ENCODE measurements at regions not wholly inside any gene's neighbourhood (a gene's known extent, or its start where the extent isn't known, plus 50 kb on each side); places are given as distances from the start of the nearest gene placed in this dataset.
"Not testable (repeated sequence)": the region's sequence is repeated elsewhere in the genome, so short reads cannot be mapped to it uniquely, and the experiment has no call there.

GRCh38 chr13:57909833-57910232 lies 278.3 kb downstream of the PCDH17 start:
- not testable (repeated sequence) for DNase-seq (ENCODE audit: low read depth, low spot score)

GRCh38 chr13:57918086-57918485 lies 286.5 kb downstream of the PCDH17 start:
- no peak for DNase-seq (ENCODE audit: low read depth, low spot score)

- no peak for DNase-seq (ENCODE audit: low read depth, low spot score)
Observed at GRCh38 chr13:57918913-57919312, 287.4 kb downstream of the PCDH17 start.

GRCh38 chr13:57925250-57925649 lies 293.7 kb downstream of the PCDH17 start:
- DNase-seq (ENCODE audit: low read depth, low spot score): no peak

- no peak for DNase-seq (ENCODE audit: low read depth, low spot score)
Observed at GRCh38 chr13:57925751-57926150, 294.2 kb downstream of the PCDH17 start.

GRCh38 chr13:57932061-57932460 lies 300.5 kb downstream of the PCDH17 start:
- no peak for DNase-seq (ENCODE audit: low read depth, low spot score)

- no peak for DNase-seq (ENCODE audit: low read depth, low spot score)
Observed at GRCh38 chr13:57933606-57934005, 302.1 kb downstream of the PCDH17 start.

GRCh38 chr13:57935965-57936364 lies 304.4 kb downstream of the PCDH17 start:
- no peak for DNase-seq (ENCODE audit: low read depth, low spot score)

GRCh38 chr13:57946361-57946760 lies 314.8 kb downstream of the PCDH17 start:
- no peak for DNase-seq (ENCODE audit: low read depth, low spot score)

GRCh38 chr13:57948884-57949283 lies 317.3 kb downstream of the PCDH17 start:
- DNase-seq (ENCODE audit: low read depth, low spot score): no peak

GRCh38 chr13:57969951-57970350 lies 338.4 kb downstream of the PCDH17 start:
- no peak for DNase-seq (ENCODE audit: low read depth, low spot score)

GRCh38 chr13:57970404-57970803 lies 338.9 kb downstream of the PCDH17 start:
- no peak for DNase-seq (ENCODE audit: low read depth, low spot score)

- no peak for DNase-seq (ENCODE audit: low read depth, low spot score)
Observed at GRCh38 chr13:57982782-57983181, 351.2 kb downstream of the PCDH17 start.

- DNase-seq (ENCODE audit: low read depth, low spot score): no peak
Observed at GRCh38 chr13:57988276-57988675, 356.7 kb downstream of the PCDH17 start.

- no peak for DNase-seq (ENCODE audit: low read depth, low spot score)
Observed at GRCh38 chr13:57991041-57991440, 359.5 kb downstream of the PCDH17 start.

- no peak for DNase-seq (ENCODE audit: low read depth, low spot score)
Observed at GRCh38 chr13:57992416-57992815, 360.9 kb downstream of the PCDH17 start.

GRCh38 chr13:57996717-57997116 lies 365.2 kb downstream of the PCDH17 start:
- no peak for DNase-seq (ENCODE audit: low read depth, low spot score)

GRCh38 chr13:58004751-58005150 lies 373.2 kb downstream of the PCDH17 start:
- DNase-seq (ENCODE audit: low read depth, low spot score): no peak

- no peak for DNase-seq (ENCODE audit: low read depth, low spot score)
Observed at GRCh38 chr13:58018020-58018419, 386.5 kb downstream of the PCDH17 start.

GRCh38 chr13:58018865-58019264 lies 387.3 kb downstream of the PCDH17 start:
- no peak for DNase-seq (ENCODE audit: low read depth, low spot score)

GRCh38 chr13:58024103-58024502 lies 392.6 kb downstream of the PCDH17 start:
- no peak for DNase-seq (ENCODE audit: low read depth, low spot score)

GRCh38 chr13:58025821-58026220 lies 394.3 kb downstream of the PCDH17 start:
- no peak for DNase-seq (ENCODE audit: low read depth, low spot score)

- no peak for DNase-seq (ENCODE audit: low read depth, low spot score)
Observed at GRCh38 chr13:58032676-58033460, 401.3 kb downstream of the PCDH17 start.

GRCh38 chr13:58043971-58044370 lies 412.4 kb downstream of the PCDH17 start:
- no peak for DNase-seq (ENCODE audit: low read depth, low spot score)
